ENCODE measurements at regions not wholly inside any gene's neighbourhood (a gene's known extent, or its start where the extent isn't known, plus 50 kb on each side); places are given as distances from the start of the nearest gene placed in this dataset.

GRCh38 chr7:41811941-41812340 is 109.1 kb upstream of the INHBA start:
- H3K36me3 ChIP-seq (ENCODE audit: insufficient read depth, low read length): no peaks in the 10 kb centered on the region
- no peaks in the 10 kb centered on the region for H3K9me3 ChIP-seq (ENCODE audit: low read length)
- no peaks in the 10 kb centered on the region for H3K27me3 ChIP-seq (ENCODE audit: low read length)
- H3K4me2 ChIP-seq (ENCODE audit: low read depth, low read length, poor library complexity, severe bottlenecking): no peak overlapping the region
- H3K4me1 ChIP-seq (ENCODE audit: low read length): no peaks in the 10 kb centered on the region
- H4K20me1 ChIP-seq (ENCODE audit: insufficient read depth, low read depth, low read length): no peaks in the 10 kb centered on the region
- H3K4me3 ChIP-seq (ENCODE audit: low read length): no peak overlapping the region
- no peaks in the 10 kb centered on the region for H3K79me2 ChIP-seq (ENCODE audit: low read length)
- H3K27ac ChIP-seq (ENCODE audit: low read length): no peak overlapping the region
- H3K9me2 ChIP-seq (replicated peaks; ENCODE audit: insufficient read depth, low read length): no peaks in the 10 kb centered on the region
- no peak for DNase-seq
- no peak overlapping the region for H3K9ac ChIP-seq (ENCODE audit: low read length)
- H2AFZ ChIP-seq (ENCODE audit: low read length): no peak overlapping the region

GRCh38 chr7:41809940-41810576 is 107.2 kb upstream of the INHBA start:
- Histone ChIP-seq H3K27ac (ENCODE audit: low read length) (no peak overlapping the region), H3K4me2 (ENCODE audit: low read depth, low read length, poor library complexity, severe bottlenecking) (no peak overlapping the region), H4K20me1 (ENCODE audit: insufficient read depth, low read depth, low read length) (no peaks in the 10 kb centered on the region), H3K9me2 (replicated peaks; ENCODE audit: insufficient read depth, low read length) (no peaks in the 10 kb centered on the region), H3K4me3 (ENCODE audit: low read length) (no peak overlapping the region), H2AFZ (ENCODE audit: low read length) (no peak overlapping the region), H3K79me2 (ENCODE audit: low read length) (no peaks in the 10 kb centered on the region), H3K36me3 (ENCODE audit: insufficient read depth, low read length) (no peaks in the 10 kb centered on the region), H3K9me3 (ENCODE audit: low read length) (no peaks in the 10 kb centered on the region), H3K4me1 (ENCODE audit: low read length) (no peaks in the 10 kb centered on the region), H3K27me3 (ENCODE audit: low read length) (no peaks in the 10 kb centered on the region), H3K9ac (ENCODE audit: low read length) (no peak overlapping the region)
- DNase-seq: no peak

GRCh38 chr7:41809529-41809939 is 106.6 kb upstream of the INHBA start:
- Histone ChIP-seq H3K27ac (ENCODE audit: low read length) (no peak overlapping the region), H4K20me1 (ENCODE audit: insufficient read depth, low read depth, low read length) (no peaks in the 10 kb centered on the region), H2AFZ (ENCODE audit: low read length) (no peak overlapping the region), H3K9ac (ENCODE audit: low read length) (no peak overlapping the region), H3K4me3 (ENCODE audit: low read length) (no peak overlapping the region), H3K79me2 (ENCODE audit: low read length) (no peaks in the 10 kb centered on the region), H3K36me3 (ENCODE audit: insufficient read depth, low read length) (no peaks in the 10 kb centered on the region), H3K9me2 (replicated peaks; ENCODE audit: insufficient read depth, low read length) (no peaks in the 10 kb centered on the region), H3K4me2 (ENCODE audit: low read depth, low read length, poor library complexity, severe bottlenecking) (no peak overlapping the region), H3K27me3 (ENCODE audit: low read length) (no peaks in the 10 kb centered on the region), H3K9me3 (ENCODE audit: low read length) (no peaks in the 10 kb centered on the region), H3K4me1 (ENCODE audit: low read length) (no peaks in the 10 kb centered on the region)
- DNase-seq: no peak

DNA sequence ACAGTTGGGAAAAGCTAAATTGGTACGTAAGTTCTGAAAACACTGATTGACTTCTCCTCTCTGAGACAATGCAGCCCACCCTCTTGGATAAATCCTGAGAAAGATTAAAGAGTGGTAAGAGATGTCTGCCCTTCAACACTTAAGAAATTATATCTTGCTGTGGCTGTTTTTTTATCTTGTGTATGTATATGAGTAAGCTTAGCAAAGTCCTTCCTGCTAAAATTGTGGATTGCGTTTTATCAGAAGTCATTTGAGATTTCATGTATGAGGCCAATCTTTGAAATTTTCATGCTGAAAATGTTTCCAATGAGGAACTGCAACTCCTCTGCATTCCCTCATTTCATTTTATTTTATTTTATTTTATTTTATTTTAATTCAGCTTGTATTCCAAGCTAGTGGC is 106.2 kb upstream of the INHBA start:
- no peak overlapping the region for H3K9ac ChIP-seq (ENCODE audit: low read length)
- H3K9me2 ChIP-seq (replicated peaks; ENCODE audit: insufficient read depth, low read length): no peaks in the 10 kb centered on the region
- H3K27me3 ChIP-seq (ENCODE audit: low read length): no peaks in the 10 kb centered on the region
- no peaks in the 10 kb centered on the region for H3K9me3 ChIP-seq (ENCODE audit: low read length)
- no peaks in the 10 kb centered on the region for H4K20me1 ChIP-seq (ENCODE audit: insufficient read depth, low read depth, low read length)
- H3K4me3 ChIP-seq (ENCODE audit: low read length): no peak overlapping the region
- H3K4me2 ChIP-seq (ENCODE audit: low read depth, low read length, poor library complexity, severe bottlenecking): no peak overlapping the region
- no peaks in the 10 kb centered on the region for H3K36me3 ChIP-seq (ENCODE audit: insufficient read depth, low read length)
- no peak overlapping the region for H2AFZ ChIP-seq (ENCODE audit: low read length)
- H3K4me1 ChIP-seq (ENCODE audit: low read length): no peaks in the 10 kb centered on the region
- no peaks in the 10 kb centered on the region for H3K79me2 ChIP-seq (ENCODE audit: low read length)
- H3K27ac ChIP-seq (ENCODE audit: low read length): no peak overlapping the region
- no peak for DNase-seq

DNA sequence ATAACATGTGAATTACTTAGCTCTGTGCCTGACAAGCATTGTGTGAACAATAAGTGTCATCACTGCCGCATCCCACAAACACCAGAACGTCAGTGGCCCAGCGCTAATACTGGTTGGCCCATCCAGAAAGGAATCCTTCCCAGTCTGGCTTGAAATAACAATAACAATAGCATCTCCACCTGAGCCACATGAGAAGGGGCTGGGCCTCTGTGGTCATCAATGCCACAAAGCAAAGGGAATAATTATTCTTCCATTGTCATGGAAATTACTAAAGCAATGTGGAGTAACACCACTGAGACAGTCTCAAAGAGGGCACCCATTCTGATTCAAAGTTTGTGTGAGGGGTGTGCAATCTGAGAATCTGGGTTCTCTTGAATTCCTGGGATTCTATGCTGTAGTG is 105.7 kb upstream of the INHBA start:
- no peak overlapping the region for H3K4me2 ChIP-seq (ENCODE audit: low read depth, low read length, poor library complexity, severe bottlenecking)
- no peaks in the 10 kb centered on the region for H3K36me3 ChIP-seq (ENCODE audit: insufficient read depth, low read length)
- no peak overlapping the region for H3K9ac ChIP-seq (ENCODE audit: low read length)
- H3K27me3 ChIP-seq (ENCODE audit: low read length): no peaks in the 10 kb centered on the region
- no peaks in the 10 kb centered on the region for H4K20me1 ChIP-seq (ENCODE audit: insufficient read depth, low read depth, low read length)
- no peaks in the 10 kb centered on the region for H3K79me2 ChIP-seq (ENCODE audit: low read length)
- H3K9me2 ChIP-seq (replicated peaks; ENCODE audit: insufficient read depth, low read length): no peaks in the 10 kb centered on the region
- H3K4me1 ChIP-seq (ENCODE audit: low read length): no peaks in the 10 kb centered on the region
- no peak for DNase-seq
- H3K4me3 ChIP-seq (ENCODE audit: low read length): no peak overlapping the region
- no peaks in the 10 kb centered on the region for H3K9me3 ChIP-seq (ENCODE audit: low read length)
- no peak overlapping the region for H3K27ac ChIP-seq (ENCODE audit: low read length)
- no peak overlapping the region for H2AFZ ChIP-seq (ENCODE audit: low read length)

- Histone ChIP-seq H2AFZ (ENCODE audit: low read length) (no peak overlapping the region), H3K36me3 (ENCODE audit: insufficient read depth, low read length) (no peaks in the 10 kb centered on the region), H3K9ac (ENCODE audit: low read length) (no peak overlapping the region), H3K4me2 (ENCODE audit: low read depth, low read length, poor library complexity, severe bottlenecking) (no peak overlapping the region), H3K79me2 (ENCODE audit: low read length) (no peaks in the 10 kb centered on the region), H4K20me1 (ENCODE audit: insufficient read depth, low read depth, low read length) (no peaks in the 10 kb centered on the region), H3K4me1 (ENCODE audit: low read length) (no peaks in the 10 kb centered on the region), H3K9me3 (ENCODE audit: low read length) (no peaks in the 10 kb centered on the region), H3K27ac (ENCODE audit: low read length) (no peak overlapping the region), H3K27me3 (ENCODE audit: low read length) (no peaks in the 10 kb centered on the region), H3K9me2 (replicated peaks; ENCODE audit: insufficient read depth, low read length) (no peaks in the 10 kb centered on the region), H3K4me3 (ENCODE audit: low read length) (no peak overlapping the region)
- no peak for DNase-seq
Observed at GRCh38 chr7:41803569-41803968, 100.7 kb upstream of the INHBA start.

- no peaks in the 10 kb centered on the region for H3K4me1 ChIP-seq (ENCODE audit: low read length)
- H3K9ac ChIP-seq (ENCODE audit: low read length): no peak overlapping the region
- no peaks in the 10 kb centered on the region for H3K79me2 ChIP-seq (ENCODE audit: low read length)
- H3K4me2 ChIP-seq (ENCODE audit: low read depth, low read length, poor library complexity, severe bottlenecking): no peak overlapping the region
- H4K20me1 ChIP-seq (ENCODE audit: insufficient read depth, low read depth, low read length): no peaks in the 10 kb centered on the region
- no peaks in the 10 kb centered on the region for H3K36me3 ChIP-seq (ENCODE audit: insufficient read depth, low read length)
- H3K4me3 ChIP-seq (ENCODE audit: low read length): no peak overlapping the region
- H3K9me2 ChIP-seq (replicated peaks; ENCODE audit: insufficient read depth, low read length): no peaks in the 10 kb centered on the region
- H3K9me3 ChIP-seq (ENCODE audit: low read length): no peaks in the 10 kb centered on the region
- H3K27ac ChIP-seq (ENCODE audit: low read length): no peak overlapping the region
- 0 out of 2 replicates have a peak, but pooled peaks cover 1% of the 10 kb centered on the region for H3K27me3 ChIP-seq (ENCODE audit: low read length)
- no peak overlapping the region for H2AFZ ChIP-seq (ENCODE audit: low read length)
- DNase-seq: no peak
Observed at GRCh38 chr7:41796331-41796730, 93.4 kb upstream of the INHBA start.

GRCh38 chr7:41795276-41795833 is 92.5 kb upstream of the INHBA start:
- H2AFZ ChIP-seq (ENCODE audit: low read length): no peak overlapping the region
- H3K4me1 ChIP-seq (ENCODE audit: low read length): no peaks in the 10 kb centered on the region
- no peaks in the 10 kb centered on the region for H3K9me2 ChIP-seq (replicated peaks; ENCODE audit: insufficient read depth, low read length)
- H3K79me2 ChIP-seq (ENCODE audit: low read length): no peaks in the 10 kb centered on the region
- H4K20me1 ChIP-seq (ENCODE audit: insufficient read depth, low read depth, low read length): no peaks in the 10 kb centered on the region
- H3K27me3 ChIP-seq (ENCODE audit: low read length): 0 out of 2 replicates have a peak, but pooled peaks cover 2% of the 10 kb centered on the region
- no peak for DNase-seq
- no peak overlapping the region for H3K4me3 ChIP-seq (ENCODE audit: low read length)
- H3K36me3 ChIP-seq (ENCODE audit: insufficient read depth, low read length): no peaks in the 10 kb centered on the region
- no peak overlapping the region for H3K27ac ChIP-seq (ENCODE audit: low read length)
- H3K9me3 ChIP-seq (ENCODE audit: low read length): no peaks in the 10 kb centered on the region
- no peak overlapping the region for H3K9ac ChIP-seq (ENCODE audit: low read length)
- H3K4me2 ChIP-seq (ENCODE audit: low read depth, low read length, poor library complexity, severe bottlenecking): no peak overlapping the region
